Calu3 (cell line): ENCODE measurements at regions not wholly inside any gene's neighbourhood (a gene's known extent, or its start where the extent isn't known, plus 50 kb on each side); places are given as distances from the start of the nearest gene placed in this dataset.

Experiments used
- BruUV-seq: library from RNA; stranded (reverse); fragments of 400-500 nt; replicated peaks from 2 replicates; lab custom pipeline; 2021; lab: Mats Ljungman, UMichigan
- CTCF ChIA-PET: fragments of 300-600 bp; sonication (Branson Sonifier 250); formaldehyde crosslinking; loops from one replicate; lab custom pipeline; 2022; ENCODE audit warnings: antibody characterized with exemption; lab: Charles Lee
- DNase-seq: peaks from one replicate; pipeline ENCODE4 v3.0.0; 2022
- H3K27ac Mint-ChIP-seq: one replicate; pipeline ENCODE4 v1.8.0; 2022; ENCODE audit warnings: mixed read lengths; ENCODE audit not compliant: unreplicated experiment
- H3K27me3 Mint-ChIP-seq: one replicate; pipeline ENCODE4 v1.8.0; 2022; ENCODE audit warnings: mixed read lengths; ENCODE audit not compliant: unreplicated experiment
- H3K36me3 Mint-ChIP-seq: one replicate; pipeline ENCODE4 v1.8.0; 2022; ENCODE audit warnings: mild to moderate bottlenecking, moderate library complexity, mixed read lengths; ENCODE audit not compliant: insufficient read depth, unreplicated experiment
- H3K4me1 Mint-ChIP-seq: one replicate; pipeline ENCODE4 v1.8.0; 2022; ENCODE audit warnings: mild to moderate bottlenecking, low read depth, mixed read lengths; ENCODE audit not compliant: unreplicated experiment
- H3K4me3 Mint-ChIP-seq: one replicate; pipeline ENCODE4 v1.8.0; 2022; ENCODE audit warnings: mild to moderate bottlenecking, low read depth, moderate library complexity, mixed read lengths; ENCODE audit not compliant: unreplicated experiment
- H3K9me3 Mint-ChIP-seq: one replicate; pipeline ENCODE4 v1.8.0; 2022; ENCODE audit warnings: low read depth, mixed read lengths; ENCODE audit not compliant: unreplicated experiment
- intact Hi-C: fragments of 100-400 bp; cut with micrococcal nuclease; formaldehyde crosslinking; loops from one replicate; pipeline ENCODE4 v1.10.0; 2022; ENCODE audit not compliant: unreplicated experiment
- TF ChIP-seq, protein P1 (sequence below): fragments of 200-600 bp; IDR thresholded peaks from one replicate; pipeline ENCODE4 v1.8.0; 2022; ENCODE audit warnings: antibody characterized with exemption; ENCODE audit not compliant: unreplicated experiment

DNA sequence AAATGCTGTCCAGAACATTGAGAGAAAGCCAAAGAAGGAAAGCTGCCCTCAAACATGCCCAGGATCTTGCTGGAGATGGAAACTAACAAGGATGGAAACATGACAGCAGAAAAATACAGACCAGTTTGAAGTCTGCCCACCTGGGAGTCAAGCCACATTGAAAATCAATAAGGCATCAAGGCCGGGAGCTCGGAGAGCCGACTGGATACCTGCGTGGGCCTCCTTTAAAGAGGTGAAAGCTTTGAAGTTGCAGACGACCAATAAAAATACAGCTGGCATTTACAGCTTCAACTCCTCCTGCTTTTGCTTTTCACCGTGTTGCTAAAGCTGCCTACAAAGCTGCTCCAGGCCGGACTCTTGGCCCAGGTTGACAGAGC is 279.7 kb downstream of the SRBD1 start:
- H3K36me3 Mint-ChIP-seq, result no peaks in the 10 kb centered on the region
- no peaks in the 10 kb centered on the region for H3K27me3 Mint-ChIP-seq
- no peak overlapping the region for H3K4me3 Mint-ChIP-seq
- H3K9me3 Mint-ChIP-seq, result no peaks in the 10 kb centered on the region
- no TSS peak for BruUV-seq
- no peak for DNase-seq
- TF ChIP-seq, protein P1, sequence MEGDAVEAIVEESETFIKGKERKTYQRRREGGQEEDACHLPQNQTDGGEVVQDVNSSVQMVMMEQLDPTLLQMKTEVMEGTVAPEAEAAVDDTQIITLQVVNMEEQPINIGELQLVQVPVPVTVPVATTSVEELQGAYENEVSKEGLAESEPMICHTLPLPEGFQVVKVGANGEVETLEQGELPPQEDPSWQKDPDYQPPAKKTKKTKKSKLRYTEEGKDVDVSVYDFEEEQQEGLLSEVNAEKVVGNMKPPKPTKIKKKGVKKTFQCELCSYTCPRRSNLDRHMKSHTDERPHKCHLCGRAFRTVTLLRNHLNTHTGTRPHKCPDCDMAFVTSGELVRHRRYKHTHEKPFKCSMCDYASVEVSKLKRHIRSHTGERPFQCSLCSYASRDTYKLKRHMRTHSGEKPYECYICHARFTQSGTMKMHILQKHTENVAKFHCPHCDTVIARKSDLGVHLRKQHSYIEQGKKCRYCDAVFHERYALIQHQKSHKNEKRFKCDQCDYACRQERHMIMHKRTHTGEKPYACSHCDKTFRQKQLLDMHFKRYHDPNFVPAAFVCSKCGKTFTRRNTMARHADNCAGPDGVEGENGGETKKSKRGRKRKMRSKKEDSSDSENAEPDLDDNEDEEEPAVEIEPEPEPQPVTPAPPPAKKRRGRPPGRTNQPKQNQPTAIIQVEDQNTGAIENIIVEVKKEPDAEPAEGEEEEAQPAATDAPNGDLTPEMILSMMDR, result no peak
- no peak overlapping the region for H3K27ac Mint-ChIP-seq
- peaks cover 37% of the 10 kb centered on the region for H3K4me1 Mint-ChIP-seq
- CTCF ChIA-PET, result interaction anchor here (1.0 to 1.4 kb wide), 2 partner anchors 8 to 23 kb away, joined by 3 to 4 read pairs; no protein-coding TSS in a partner anchor
- intact Hi-C loops, result loop anchor here (2.0 kb wide), 1 partner anchor 57 kb away; no protein-coding TSS in a partner anchor

DNA sequence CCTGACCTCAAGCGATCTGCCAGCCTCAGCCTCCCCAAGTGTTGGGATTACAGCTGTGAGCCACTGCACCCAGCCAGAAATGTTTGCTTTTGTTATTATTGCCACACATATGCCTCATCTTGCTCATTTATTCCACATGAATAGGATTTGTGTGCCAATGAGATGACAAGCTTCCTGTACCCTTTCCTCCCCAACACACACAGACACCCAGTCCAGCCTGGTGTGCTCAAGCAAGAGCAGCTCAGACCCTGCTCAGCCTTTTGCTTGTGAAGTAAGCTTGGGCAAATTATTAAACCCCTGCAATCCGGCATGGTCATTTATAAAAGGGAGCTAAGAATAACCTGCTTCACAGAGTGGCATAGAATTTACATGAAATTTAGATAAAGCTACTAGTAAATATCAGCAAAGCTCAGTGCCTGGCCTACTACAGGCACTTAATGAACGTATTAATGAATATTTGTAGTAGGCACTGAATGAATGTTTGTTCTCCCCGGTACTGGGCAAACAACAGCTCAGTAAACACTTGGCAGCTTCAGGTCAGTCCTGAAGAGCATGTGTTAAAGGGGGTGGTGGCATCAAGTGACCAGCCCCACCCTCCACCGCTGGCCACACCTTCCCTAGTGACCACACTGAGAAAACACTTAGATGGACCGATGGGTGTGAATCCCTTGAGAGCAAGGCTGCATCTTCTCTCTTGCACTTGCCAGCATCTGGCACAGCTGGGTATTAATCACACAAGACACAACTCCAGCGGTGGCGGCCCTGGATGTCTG is 280.2 kb downstream of the SRBD1 start:
- Mint-ChIP-seq H3K27ac (no peak overlapping the region), H3K4me1 (peaks cover 37% of the 10 kb centered on the region), H3K9me3 (no peaks in the 10 kb centered on the region), H3K36me3 (no peaks in the 10 kb centered on the region), H3K4me3 (no peak overlapping the region), H3K27me3 (no peaks in the 10 kb centered on the region)
- peak; percentile 34 for DNase-seq
- CTCF ChIA-PET, result interaction anchor here (1.0 to 1.4 kb wide), 3 partner anchors 8 to 68 kb away, joined by 3 to 4 read pairs (median 3); no protein-coding TSS in a partner anchor
- no TSS peak for BruUV-seq
- TF ChIP-seq, protein P1, result no peak
- intact Hi-C loops, result loop anchor here (2.0 kb wide), 1 partner anchor 56 kb away; no protein-coding TSS in a partner anchor

DNA sequence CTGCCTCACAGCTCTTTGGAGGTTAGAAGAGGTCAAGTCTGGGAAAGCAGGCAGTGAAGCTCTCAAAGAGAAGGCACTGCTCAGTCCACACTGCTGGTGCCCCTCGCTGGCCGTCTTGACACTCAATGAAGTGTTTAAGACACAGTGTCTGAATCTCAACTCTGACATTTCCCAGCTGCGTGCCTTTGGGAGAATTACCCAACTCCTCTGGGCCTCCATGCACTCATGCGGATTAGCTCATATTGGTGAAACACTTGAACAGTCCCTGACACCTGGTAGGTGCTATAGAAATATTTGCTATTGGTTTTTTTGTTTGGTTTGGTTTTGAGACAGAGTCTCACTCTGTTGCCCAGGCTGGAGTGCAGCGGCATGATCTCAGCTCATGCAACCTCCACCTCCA is 281.0 kb downstream of the SRBD1 start:
- H3K27ac Mint-ChIP-seq, result no peak overlapping the region
- no peaks in the 10 kb centered on the region for H3K27me3 Mint-ChIP-seq
- DNase-seq, result no peak
- intact Hi-C loops, result loop anchor here (2.0 kb wide), 1 partner anchor 55 kb away; no protein-coding TSS in a partner anchor
- TF ChIP-seq, protein P1, result no peak
- CTCF ChIA-PET, result interaction anchor here (0.7 to 1.2 kb wide), 3 partner anchors 56 to 201 kb away, joined by 3 to 4 read pairs (median 3); no protein-coding TSS in a partner anchor
- no peaks in the 10 kb centered on the region for H3K36me3 Mint-ChIP-seq
- BruUV-seq, result no TSS peak
- H3K9me3 Mint-ChIP-seq, result no peaks in the 10 kb centered on the region
- H3K4me1 Mint-ChIP-seq, result peaks cover 37% of the 10 kb centered on the region
- no peak overlapping the region for H3K4me3 Mint-ChIP-seq

DNA sequence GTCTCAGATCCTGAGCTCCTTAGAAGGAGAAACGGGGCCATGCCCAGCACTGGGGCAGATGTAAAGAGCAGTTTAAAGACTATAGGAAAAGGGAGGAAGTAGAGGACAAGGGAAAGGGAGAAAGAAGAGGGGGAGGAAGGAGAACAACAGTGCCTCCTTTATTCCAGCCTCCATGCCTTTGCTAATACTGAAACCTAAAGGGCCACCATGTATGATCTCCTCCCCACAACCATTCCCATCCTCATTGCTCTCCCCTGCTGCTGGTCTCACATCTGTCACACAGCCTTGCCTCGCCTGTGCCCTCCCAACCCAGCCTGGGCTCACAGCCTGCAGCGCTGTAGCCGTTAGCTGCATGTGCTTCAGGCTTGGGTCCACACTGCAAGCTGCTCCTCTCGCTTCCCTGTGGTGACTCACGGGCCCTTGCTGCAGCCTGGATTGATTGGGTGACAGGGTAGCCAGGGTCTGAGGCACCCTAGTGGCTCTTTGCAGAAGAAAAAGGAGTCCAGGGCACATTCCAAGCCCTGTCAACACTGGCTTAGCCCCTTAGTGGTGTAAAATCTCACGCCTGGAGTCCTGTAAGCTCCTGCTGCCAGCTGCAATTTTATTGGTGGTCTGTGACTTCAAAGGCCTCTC is 281.9 kb downstream of the SRBD1 start:
- Mint-ChIP-seq H3K27me3 (no peaks in the 10 kb centered on the region), H3K9me3 (no peaks in the 10 kb centered on the region), H3K4me3 (no peak overlapping the region), H3K36me3 (no peaks in the 10 kb centered on the region), H3K4me1 (peaks cover 37% of the 10 kb centered on the region), H3K27ac (no peak overlapping the region)
- CTCF ChIA-PET, result interaction anchor here (0.7 to 1.2 kb wide), 6 partner anchors 55 to 348 kb away, joined by 3 to 4 read pairs (median 3); no protein-coding TSS in a partner anchor
- BruUV-seq, result no TSS peak
- TF ChIP-seq, protein P1, result no peak
- peak; percentile 70 for DNase-seq
- intact Hi-C loops, result no loop called here
